ENCODE measurements at regions not wholly inside any gene's neighbourhood (a gene's known extent, or its start where the extent isn't known, plus 50 kb on each side); places are given as distances from the start of the nearest gene placed in this dataset.

- DNase-seq: no peak
Measured at GRCh38 chr10:78875331-78875877, 193.4 kb upstream of the ZMIZ1 start.

- DNase-seq: no peak
Measured at GRCh38 chr10:78875932-78876331, 192.8 kb upstream of the ZMIZ1 start.

GRCh38 chr10:78876449-78876848 lies 192.3 kb upstream of the ZMIZ1 start:
- DNase-seq: no peak

GRCh38 chr10:78879621-78880020 lies 189.1 kb upstream of the ZMIZ1 start:
- no peak for DNase-seq

GRCh38 chr10:78886129-78886528 lies 182.6 kb upstream of the ZMIZ1 start:
- DNase-seq: no peak

- no peak for DNase-seq
Measured at GRCh38 chr10:78889536-78890063, 179.2 kb upstream of the ZMIZ1 start.

DNA sequence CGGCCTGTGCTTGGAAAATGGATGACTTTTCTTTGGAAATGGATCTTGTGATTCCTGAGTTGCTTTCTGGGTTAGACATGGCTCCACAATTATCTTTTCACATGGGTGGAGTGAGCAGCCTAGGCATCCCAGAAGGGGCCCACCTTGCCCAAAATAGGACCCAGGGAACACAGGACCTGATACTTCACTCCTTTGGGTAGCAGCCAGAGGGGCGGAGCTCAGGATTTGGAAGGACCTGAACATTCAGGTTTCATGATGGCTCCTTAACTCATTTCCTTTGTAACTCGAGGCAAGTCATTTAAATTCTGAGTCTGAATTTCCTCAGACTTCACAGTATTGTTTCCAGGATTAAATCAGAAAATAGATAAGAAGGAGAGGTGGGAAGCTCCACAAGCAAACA lies 178.3 kb upstream of the ZMIZ1 start:
- no peak for DNase-seq

GRCh38 chr10:78891741-78892140 lies 177.0 kb upstream of the ZMIZ1 start:
- DNase-seq: no peak

DNA sequence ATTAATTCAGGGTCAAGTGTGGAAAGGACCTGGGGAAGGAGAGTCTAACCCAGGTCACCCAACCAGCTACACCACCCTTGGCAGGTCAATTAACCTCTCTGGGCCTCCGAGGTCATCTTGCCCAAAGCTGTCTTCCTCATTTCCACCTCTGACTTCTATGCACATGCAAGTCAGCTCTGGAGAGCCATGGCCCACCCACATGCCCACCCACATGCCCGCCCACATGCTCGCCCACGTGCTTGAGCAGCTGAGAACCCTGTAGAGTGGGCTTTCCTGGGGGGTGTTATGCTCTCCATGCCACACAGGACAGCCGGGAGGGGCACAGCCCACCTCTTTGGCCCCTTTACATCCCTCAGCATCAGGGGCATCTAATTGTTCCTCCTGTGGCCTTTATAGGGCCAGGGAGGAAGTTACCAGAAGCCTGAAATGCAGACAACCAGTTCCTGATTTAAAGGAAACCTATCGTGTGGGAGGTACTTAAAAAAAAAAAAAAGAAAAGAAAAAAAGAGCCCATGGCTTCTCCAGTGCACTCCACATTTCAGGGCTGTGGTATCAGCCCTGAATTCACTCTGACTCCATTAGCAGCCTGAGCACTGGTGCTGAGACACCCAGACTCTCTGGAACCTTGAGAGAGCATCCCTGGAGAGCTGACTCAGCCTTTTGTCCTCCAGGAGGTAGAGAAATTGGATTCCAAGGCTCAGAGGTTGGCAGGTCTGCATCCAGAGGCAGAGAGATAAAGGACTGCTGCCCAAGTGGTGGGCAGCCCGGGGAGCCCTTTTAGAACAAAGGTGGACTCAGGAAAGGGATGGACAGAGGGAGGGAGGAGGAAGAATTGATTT lies 176.2 kb upstream of the ZMIZ1 start:
- no peak for DNase-seq

- DNase-seq: no peak
Measured at GRCh38 chr10:78893217-78893616, 175.5 kb upstream of the ZMIZ1 start.

DNA sequence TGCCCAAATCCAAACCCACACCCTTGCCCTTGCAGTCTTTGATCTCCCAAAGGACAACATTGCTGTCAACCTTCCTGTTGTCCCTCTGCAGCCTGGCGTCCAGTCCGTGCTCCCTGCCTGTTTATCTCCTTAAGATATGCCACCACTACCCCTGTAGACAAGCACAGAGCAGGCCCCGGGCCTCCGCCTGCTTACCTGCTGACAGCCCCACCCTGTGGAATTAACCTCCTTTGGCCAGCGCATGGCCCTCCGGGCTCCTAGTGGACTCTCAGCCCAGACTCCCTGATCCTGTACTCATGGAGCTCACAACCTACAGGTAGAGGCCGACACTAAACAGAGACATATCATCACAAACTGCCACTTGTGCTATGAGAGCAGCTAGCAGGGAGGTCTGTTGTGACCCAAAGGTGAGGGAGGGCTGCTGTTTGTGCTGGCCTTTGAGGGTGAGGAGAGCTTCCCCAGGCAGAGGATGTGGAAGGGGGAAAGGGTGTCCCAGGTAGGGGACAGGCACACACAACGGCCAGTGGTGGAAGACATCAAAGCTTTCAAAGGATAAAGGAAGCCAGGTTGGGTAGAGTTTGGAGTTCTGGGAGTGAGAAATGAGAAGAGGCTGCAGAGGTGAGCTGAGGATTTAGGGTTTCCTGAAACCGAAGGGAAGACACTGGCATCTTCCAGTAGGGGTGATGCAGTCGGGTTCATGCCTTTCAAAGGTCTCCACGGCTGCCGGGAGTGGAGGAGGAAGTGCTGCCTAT lies 174.5 kb upstream of the ZMIZ1 start:
- DNase-seq: no peak

- no peak for DNase-seq
Measured at GRCh38 chr10:78894841-78895195, 173.9 kb upstream of the ZMIZ1 start.

DNA sequence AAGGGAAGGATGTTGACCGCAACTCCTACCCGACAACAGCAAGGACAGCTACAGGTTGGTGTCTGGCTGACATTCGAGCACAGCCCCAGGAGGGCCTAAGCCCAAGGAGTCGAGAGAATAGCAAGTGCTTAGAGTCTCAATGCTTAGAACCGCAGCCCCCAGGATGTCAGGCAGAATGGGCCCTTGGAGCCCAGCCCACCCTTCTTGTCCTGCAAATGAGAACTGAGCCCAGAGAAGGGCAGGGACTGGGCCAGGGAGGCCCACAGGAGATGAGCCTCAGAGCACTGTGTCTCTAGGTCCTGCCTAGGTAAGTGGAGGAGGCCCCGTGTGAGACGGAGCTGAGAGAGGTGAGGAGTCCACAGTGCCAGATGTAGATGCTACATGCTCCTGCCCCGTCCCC lies 173.3 kb upstream of the ZMIZ1 start:
- DNase-seq: no peak

DNA sequence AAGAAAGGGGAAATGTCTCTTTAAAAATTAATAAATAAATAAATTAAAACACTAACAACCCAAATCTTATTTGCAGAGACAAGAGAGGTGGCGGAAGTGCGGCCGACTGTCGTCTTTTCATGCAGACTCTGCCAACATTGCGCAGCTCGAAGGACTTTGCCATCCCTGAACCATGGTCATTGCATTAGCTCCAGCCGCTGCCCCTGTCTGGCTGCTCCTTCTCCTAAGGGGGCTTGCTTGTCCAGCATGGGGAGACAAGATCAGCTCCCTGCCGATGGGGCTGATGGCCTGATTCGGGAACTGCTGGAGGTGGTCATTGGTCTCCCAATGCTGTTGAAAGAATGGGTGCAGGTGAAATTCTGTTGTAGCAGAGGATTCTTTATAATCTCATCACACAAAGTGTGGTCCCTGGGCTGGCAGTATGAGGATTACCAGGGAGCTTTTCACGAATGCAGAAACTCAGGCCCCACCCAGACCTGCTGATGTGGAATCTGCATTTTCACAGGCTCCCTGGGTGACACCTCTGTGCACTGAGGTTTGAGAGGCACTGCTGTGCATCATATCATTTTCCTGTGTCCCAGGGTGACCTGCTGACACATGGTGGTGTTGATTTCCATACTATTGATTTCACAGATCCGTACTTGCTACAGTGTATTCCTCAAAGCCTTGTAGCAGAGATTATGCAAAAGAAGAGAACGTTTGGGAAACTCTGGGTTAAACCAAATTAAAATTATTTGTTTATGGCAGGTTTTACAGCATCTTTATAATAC lies 172.4 kb upstream of the ZMIZ1 start:
- DNase-seq: no peak

DNA sequence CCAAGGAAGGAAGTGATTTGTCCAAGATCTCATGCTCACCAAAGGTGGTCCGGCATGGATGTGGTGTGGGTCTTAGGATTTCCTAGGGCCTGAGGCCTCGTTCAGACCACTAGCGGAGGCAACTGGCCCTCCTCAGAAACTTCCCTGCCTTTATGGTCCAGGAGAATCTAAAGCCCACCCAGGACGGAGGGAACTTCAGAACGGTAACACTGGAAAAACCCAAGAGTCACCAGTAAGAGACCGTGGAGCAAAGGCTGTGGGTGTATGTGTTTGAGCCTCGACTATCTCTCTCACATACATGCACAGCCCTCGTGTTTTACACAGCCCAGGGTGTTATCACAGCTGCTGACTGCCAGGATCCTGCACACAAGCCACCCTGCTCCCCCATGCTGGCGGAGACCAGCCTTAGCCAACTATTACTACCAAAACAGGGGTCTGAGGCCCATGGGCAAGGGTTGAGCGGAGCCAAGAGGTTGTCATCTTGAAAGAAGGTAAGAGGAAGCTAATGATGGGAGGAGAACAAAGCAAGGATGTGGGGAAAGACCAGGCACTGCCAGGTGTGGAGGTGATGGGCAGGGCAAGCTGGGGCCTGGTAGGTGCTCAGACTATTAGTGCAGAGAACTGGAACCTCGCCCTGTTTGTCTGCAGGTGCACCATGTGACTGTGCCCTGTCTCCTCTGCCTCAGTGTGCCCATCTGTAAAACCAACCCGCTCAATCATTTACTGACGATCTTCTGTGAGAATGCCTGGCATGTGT lies 170.2 kb upstream of the ZMIZ1 start:
- no peak for DNase-seq

- no peak for DNase-seq
Measured at GRCh38 chr10:78899098-78899754, 169.5 kb upstream of the ZMIZ1 start.

GRCh38 chr10:78899996-78900714 lies 168.6 kb upstream of the ZMIZ1 start:
- no peak for DNase-seq

DNA sequence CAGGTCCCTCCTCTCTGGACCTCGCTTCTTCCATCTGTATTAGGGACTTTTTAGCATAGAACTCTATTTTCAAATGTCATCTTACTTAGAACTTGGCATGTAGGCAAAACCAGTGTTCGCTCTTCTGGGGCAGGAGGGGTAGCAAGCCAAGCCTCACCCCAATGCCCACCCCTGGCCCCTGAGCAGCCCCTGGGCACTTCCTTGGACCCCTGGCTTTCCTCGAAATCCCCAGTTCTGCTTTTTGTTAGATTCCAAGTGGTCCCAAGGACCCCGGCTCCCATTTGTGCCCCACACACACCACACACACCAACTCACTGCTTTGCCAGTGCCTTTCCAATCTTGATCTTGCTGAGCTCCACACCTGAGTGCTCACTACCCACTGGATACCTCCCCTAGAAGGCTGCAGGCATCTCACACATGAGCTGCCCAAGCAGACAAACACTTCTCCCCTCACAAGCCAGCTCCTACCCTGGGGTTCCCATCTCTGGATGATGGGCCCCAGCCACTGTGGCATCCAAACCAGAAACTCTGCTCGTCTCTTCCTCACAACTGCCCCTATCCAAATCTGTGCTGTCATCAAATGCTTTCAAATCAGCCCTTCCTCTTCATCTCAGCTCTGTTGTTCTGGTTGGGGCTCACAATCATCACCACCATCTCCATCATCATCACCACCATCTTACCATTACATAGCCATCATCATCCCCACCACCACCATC lies 167.9 kb upstream of the ZMIZ1 start:
- no peak for DNase-seq

- no peak for DNase-seq
Measured at GRCh38 chr10:78901694-78902093, 167.1 kb upstream of the ZMIZ1 start.

DNA sequence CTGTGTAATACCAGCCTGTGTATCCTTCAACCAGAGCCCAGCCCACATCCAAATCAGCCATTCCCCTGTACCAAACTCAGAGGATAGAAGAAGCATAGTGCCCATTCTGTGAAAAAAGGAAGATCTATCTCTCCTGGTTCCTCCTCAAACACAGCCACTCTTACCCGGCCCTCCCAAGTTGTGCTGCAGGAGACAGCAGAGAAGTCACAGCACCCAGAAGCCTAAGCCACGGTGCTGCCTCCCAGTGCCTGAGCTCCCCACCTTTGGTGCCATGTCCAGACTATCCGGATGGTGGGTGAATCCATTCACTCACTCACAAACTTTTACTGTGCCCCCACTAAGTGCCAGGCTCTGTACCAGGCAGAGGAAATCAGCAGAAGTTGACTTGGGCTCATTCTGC lies 166.0 kb upstream of the ZMIZ1 start:
- DNase-seq: no peak

All from stimulated activated CD4-positive, alpha-beta T cell treated with anti-CD3 and anti-CD28 coated beads, Interleukin-4, amount 100 ng/mL, for 24 hours (primary cell).